Epithelial cell of prostate (primary cell): ENCODE measurements at regions not wholly inside any gene's neighbourhood (a gene's known extent, or its start where the extent isn't known, plus 50 kb on each side); places are given as distances from the start of the nearest gene placed in this dataset.
"Not testable (repeated sequence)": the region's sequence is repeated elsewhere in the genome, so short reads cannot be mapped to it uniquely, and the experiment has no call there.

Experiments
- DNase-seq: peaks from one replicate; pipeline ENCODE4 v3.0.0-alpha.2; 2011; ENCODE audit warnings: low read depth, low spot score
- H3K27ac ChIP-seq: fragments of 450-650 bp; 2 replicates; pipeline ENCODE4 v1.5.1; 2017; ENCODE audit warnings: mild to moderate bottlenecking

DNA sequence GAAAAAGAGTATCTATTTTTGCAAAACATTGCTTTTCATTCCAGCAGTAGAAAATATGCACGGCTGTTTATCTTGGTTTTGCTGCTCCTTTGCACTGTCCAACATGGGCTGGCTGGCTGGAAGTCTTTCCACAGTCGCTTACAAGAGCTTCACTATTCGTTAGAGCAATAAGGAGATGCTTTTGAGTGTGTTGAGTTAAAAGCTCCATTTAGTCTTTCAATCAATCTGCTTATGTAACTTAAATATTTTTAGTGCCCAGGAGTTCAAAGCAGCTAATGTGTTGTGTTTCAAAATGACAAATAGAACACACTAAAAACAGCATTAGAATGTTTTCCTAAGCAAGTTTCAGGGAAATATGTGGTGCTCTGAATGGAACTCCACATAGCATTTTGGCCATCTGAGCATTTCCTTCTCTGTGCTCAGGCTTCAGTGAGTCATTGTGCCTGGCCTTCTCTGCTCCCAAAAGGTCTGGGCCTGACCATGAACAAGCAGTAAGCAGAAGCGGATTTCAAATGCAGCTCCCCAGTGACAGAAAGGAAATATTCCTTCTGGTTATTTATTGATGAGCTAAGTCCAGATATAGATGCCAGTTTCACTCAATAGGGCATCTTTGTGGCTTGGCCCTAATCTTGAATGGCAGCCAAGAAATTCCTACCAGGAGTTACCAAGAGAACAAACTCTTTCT, 580.3 kb downstream of the TENT5A start:
- H3K27ac ChIP-seq = no peak overlapping the region
- DNase-seq = no peak

DNA sequence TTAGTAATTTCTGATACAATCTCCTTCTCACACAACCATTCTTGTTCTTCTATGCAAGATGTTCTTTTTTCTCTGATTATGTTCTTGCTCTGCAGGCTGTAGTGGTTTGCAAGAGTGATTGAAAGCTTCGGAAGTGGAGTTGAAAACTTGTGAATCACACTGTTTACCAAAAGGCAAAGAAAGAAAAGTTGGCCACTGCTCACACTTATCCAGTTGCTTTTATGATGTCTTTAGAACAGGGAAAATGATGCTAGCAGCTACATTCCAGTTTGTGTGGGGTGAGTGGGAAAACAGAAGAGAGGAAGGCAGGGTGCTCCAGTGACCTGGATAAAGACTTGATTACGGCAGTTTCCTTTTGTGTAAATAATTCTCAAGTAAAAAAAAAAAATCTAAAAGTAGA, 583.3 kb downstream of the TENT5A start:
- H3K27ac ChIP-seq = no peak overlapping the region
- DNase-seq = no peak

DNA sequence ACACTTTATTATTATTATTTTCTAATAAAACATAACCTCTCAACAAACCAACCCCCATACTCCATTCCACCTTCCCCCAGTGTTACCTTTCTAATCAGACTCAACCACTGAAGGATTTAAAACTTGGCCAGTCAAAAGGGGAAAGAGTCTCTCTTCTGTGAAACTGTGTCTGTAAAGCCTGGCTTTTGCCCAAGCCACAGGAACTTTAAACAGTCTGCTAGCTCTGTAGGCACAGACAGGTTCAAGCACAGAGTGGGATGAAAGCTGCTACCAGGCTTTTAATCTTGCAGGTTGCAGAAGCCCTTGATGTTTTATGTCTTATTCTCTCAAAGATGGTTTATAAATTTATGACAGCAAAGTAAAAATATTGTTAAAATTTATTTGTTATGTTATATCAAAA, 585.7 kb downstream of the TENT5A start:
- H3K27ac ChIP-seq = no peak overlapping the region
- no peak for DNase-seq

DNA sequence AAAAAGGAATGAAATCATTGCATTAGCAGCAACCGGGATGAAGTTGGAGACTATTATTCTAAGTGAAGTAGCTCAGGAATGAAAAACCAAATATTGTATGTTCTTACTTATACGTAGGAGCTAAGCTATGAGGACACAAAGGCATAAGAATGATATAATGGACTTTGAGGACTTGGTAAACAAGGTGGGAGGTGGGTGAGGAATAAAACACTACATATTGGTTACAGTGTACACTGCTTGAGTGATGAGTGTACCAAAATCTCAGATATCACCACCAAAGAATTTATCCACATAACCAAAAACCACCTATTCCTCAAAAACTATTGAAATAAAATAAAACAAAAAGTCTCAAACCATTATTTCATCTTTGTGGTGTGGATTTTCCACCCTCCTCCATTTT, 593.5 kb downstream of the TENT5A start:
- H3K27ac ChIP-seq = no peak overlapping the region
- DNase-seq = no peak

DNA sequence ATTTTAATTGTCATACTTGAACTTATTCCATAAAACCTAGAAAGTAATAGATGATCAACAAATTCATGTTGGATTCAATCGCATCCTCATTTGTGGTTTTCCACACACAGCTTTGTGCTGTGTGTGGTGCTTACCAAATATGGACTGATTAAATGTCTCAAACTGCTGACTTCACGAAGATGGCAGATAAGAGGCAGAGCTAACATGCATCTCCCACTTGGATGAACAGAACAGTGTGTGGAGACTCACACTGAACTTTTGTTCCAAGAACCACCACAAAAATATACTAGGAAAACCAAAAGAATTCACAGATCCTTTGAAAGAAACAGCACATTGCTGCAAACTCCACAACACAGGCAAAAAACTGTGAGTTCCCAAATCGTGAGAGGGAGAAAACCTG, 603.7 kb downstream of the TENT5A start:
- no peak overlapping the region for H3K27ac ChIP-seq
- DNase-seq = no peak

DNA sequence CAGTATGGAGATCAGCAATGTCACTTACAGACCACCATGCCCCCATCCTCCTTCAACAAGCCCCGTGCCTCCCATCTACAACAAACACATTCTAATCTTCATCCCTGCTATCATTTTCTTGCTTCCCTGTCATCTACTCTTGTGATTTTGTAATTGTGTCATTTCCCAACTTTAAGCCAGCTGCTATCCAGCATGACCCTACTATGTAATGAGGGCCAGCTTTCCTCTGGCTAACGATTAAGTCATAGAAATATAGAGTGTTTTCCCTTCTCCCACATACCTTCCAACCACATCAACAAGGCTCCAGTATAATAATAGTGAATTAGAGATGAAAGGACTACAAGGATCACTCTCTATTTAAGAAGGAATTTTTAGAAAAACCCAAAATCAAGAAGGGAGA, 607.0 kb downstream of the TENT5A start:
- no peak for DNase-seq
- no peak overlapping the region for H3K27ac ChIP-seq

DNA sequence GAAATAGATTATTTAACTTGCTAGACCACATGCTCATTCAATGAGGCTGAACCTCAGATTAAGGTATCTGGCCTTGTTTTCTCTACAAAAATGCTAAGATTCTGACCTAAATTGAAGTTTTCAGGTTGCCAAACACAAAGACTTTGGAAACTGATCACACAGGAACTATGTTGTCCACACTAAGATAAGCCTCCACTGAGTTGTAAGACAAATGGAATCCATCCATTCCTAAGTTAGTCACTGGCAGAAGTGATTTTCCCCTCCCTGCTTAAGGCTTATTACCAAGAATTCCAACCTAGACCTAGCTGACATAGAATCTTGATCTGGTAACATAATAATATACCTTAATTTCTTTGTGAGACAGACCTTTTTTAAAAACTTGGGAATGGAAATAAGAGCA, 608.1 kb downstream of the TENT5A start:
- no peak for DNase-seq
- H3K27ac ChIP-seq = no peak overlapping the region

DNA sequence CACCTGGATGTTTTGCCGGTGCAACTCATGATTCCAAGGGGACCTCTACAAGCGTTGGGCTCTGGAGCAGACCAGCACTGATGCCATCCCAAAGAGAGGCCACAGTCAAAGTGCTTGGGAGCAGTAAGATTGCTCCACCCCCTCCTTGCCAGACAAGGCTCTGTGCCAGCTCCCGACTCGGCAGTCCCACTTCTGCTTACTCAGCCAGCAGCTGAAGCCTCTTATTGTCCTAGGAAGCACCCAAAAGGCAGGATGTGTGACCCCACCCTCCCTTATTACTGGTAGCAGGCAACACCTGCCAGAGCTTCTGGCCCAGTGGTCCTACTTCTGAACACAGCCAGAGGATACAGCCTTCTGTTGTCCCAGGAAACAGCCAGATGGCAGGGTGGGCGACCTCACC, 614.2 kb downstream of the TENT5A start:
- H3K27ac ChIP-seq = no peak overlapping the region
- DNase-seq = no peak

DNA sequence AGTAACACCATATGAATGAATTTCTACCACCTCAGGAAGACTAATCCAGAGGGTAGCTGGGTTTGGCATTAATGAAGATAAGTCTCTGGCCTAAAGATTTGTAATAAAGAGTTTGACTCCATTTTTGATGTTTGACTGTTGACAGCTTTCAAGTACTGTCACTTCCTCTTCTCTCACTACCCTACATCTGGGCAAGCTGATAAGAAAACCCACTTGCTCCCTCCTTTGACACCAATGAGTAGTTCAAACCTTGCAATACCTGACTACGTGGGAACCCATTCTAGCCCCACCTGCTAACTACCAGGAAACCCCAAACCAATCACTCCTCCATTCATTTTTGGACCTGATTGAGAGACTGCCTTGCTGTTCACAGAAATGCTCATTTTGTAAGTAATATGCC, 621.5 kb downstream of the TENT5A start:
- H3K27ac ChIP-seq = no peak overlapping the region
- DNase-seq = no peak

DNA sequence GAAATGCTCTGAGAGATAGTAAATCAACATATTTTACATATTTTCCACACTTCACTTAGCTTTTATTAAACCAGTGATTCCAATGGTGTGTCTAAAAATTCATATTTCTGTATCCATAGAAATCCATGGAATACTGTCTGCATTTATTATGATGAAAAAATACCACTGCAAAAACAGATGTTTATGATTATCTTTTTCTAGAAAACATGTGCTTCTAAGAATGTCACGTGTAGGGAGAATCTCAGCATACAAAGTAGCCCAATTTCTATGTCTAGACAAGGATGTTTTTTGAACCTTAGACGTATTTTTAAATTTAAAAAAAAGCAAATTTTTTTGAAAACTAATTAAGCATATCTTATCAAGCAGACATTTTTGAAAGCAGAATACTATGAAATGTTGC, 622.4 kb downstream of the TENT5A start:
- H3K27ac ChIP-seq = no peak overlapping the region
- DNase-seq = no peak

DNA sequence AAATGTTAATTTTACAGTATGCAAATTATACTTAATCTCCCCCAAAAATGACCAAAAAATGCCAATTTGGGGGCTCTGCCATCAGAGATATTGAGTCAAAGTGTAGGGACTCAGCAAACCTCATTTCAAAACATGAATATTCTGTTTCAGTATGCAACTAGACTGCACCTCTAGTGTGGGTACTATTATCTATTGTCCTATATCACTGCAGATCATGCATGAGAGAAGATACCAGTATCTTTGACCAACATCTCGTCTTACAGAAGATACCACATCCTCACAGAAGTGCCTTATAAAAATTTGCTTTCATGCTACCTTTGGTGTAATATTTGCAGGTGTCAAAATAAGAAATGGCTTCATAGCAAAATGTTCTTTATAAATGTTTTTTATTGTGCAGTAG, 623.8 kb downstream of the TENT5A start:
- H3K27ac ChIP-seq = no peak overlapping the region
- DNase-seq = no peak

DNA sequence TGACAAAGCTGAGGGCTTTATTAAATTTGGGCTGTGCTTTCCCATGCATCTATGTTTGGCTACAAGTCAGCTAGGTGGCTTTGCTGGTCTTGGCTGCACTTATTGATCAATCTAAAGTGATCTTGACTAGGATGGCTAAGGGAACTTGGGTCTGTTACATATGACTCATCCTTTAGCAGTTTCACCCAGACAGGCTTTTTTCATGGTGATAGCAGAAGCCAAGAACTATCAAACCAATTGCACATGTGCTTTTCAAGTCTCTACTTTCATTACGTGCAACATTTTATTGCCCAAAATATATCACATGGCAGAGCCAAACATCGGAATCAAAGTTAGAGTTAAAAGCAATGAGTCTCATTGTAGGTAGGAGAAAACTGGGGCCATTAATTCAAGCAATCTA, 626.3 kb downstream of the TENT5A start:
- DNase-seq = no peak

DNA sequence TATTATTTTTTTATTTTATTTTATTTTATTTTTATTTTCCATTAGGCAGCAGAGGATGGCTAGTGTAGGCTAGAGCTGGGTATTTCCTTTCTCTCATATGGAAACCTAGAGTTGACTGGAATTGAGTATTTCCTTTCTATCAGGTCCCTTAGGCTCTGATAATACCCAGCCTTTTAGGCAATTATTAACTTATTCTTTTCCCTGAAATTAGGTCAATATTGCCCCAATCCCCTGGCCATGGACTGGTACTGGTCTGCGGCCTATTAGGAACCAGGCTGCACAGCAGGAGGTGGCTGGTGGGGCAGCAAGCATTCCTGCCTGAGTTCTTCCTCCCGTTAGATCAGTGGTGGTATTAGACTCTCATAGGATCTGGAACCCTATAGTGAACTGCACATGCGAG, 632.2 kb downstream of the TENT5A start:
- H3K27ac ChIP-seq = no peak overlapping the region
- no peak for DNase-seq

More for the DNA sequence above, 626.3 kb downstream of the TENT5A start:
- no peak overlapping the region for H3K27ac ChIP-seq

DNA sequence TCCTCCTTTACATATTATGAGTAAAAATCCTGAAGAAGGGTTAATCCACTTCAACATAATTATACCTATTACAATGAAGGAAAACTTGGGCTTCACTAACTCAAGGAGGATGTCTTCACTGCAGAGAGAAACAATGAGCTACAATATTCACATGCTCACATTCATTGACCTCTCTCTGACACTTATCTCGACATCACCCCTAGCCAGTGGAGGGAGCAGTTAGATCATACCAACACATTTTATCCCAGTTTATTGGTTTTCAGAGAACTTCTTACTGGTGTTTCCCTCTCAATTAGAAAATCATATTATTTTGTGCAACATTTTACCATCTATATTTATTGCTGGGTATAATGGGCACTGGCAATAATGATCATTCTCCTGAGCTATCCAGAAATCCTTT, 646.5 kb downstream of the TENT5A start:
- DNase-seq = no peak
- H3K27ac ChIP-seq = no peak overlapping the region

DNA sequence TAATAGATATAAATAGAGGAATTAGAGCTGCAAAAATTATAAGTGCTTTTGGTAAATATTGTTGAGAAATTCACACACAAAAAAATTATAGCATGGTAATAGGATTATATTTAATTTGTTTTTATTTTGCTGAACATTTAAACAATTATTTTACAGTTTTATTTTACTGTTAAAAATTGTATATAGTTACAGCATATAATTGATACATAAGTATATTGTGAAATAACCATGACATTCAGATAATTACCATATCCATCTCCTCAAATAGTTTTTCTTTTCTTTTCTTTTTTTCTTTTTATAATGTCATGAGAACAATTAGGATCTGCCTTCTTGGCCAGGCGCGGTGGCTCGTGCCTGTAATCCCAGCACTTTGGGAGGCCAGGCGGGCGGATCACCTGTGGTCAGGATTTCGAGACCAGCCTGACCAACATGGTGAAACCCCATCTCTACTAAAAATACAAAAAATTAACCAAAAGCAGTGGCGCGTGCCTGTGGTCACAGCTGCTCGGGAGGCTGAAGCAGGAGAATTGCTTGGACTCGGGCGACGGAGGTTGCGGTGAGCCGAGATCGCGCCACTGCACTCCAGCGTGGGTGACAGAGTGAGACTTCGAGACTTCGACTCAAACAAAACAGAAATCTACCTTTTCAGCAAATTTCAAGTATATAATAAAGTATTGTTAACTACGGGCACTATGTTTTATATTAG, 654.2 kb downstream of the TENT5A start:
- no peak for DNase-seq
- H3K27ac ChIP-seq = no peak overlapping the region

DNA sequence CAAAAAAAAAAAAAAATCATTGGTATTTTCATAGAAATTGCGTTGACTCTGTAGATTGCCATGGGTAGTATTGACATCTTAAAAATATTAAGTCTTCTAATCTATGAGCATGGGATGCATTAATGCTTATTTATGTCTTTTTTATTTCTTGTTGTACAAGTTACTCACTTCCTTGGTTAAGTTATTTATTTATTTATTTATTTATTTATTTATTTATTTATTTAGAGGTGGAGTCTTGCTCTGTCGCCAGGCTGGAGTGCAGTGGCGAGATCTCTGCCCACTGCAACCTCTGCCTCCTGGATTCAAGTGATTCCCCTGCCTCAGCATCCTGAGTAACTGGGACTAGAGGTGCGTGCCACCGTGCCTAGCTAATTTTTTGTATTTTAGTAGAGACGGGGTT, 656.0 kb downstream of the TENT5A start:
- DNase-seq, H3K27ac ChIP-seq: not testable (repeated sequence)

DNA sequence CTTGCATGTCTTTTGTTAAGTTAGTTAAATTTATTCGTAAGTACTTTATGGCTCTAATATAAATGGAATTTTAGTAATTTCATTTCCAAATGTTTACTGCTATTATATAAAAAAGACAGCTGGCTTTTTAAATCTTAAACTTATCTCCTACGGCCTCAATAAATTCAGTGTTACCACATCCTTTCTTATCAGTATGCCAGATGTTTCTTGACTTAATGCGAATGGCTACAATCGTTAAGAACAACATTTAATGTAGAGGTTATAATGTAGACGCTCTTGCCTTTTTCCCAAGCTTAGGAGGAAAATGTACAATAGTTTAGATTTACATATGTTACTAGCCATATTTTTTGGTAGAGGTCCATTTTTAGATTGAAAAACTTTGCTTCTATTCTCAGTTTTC, 659.4 kb downstream of the TENT5A start:
- DNase-seq = no peak
- H3K27ac ChIP-seq = no peak overlapping the region

DNA sequence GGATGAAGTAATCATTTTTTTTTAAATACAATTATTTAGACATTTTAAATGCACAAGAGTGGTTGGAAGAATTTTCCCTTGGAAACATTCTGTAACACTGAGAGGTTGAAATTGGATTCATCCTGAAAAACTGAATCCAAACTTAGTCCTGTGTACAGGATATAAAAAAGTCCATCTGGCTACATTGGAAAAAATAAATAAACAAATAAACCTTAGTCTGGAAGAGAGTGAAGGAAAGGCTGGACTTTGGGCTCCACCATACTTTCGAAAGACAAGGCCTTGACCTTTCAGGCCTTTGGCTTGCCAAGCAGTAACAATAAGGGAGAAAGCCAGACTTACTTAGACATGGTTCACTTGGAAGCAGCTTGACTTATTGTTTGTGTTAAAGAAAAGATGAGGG, 664.3 kb downstream of the TENT5A start:
- DNase-seq = no peak
- no peak overlapping the region for H3K27ac ChIP-seq

DNA sequence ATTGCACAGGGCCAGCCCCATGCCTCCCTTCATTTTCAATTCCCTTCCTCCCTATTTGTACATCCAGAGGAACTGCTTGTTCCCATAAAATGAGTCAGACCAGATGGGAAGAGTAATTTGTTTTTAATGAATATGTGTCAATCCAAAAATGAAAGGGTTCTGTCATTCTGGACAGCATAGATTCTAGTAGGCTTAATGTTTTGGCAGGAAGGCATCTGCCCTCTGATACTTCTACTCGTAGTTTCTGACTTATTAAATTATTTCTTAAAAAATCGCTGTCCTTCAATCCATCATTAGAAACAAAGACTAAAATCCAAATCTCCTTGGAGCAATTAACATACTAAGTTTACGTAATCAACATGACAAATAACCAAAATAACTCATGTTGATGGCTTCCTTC, 665.5 kb downstream of the TENT5A start:
- no peak for DNase-seq
- no peak overlapping the region for H3K27ac ChIP-seq

DNA sequence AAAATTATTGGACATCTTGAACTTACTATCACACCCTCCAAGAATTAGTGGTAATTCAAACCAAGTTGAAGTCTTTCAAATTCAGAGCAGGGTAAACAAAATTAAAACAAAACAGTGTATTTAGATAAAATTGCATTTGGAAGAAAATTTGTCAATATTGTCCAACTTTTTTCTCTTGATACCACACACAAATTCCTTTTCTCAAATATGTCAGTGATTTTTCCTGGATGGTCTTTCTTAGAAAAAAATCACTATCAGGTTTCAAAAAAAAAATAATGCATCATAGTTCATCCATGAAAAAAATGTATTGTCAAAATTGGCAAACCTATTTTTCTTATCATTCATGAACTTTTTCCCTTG, 667.1 kb downstream of the TENT5A start:
- no peak overlapping the region for H3K27ac ChIP-seq
- DNase-seq = no peak

DNA sequence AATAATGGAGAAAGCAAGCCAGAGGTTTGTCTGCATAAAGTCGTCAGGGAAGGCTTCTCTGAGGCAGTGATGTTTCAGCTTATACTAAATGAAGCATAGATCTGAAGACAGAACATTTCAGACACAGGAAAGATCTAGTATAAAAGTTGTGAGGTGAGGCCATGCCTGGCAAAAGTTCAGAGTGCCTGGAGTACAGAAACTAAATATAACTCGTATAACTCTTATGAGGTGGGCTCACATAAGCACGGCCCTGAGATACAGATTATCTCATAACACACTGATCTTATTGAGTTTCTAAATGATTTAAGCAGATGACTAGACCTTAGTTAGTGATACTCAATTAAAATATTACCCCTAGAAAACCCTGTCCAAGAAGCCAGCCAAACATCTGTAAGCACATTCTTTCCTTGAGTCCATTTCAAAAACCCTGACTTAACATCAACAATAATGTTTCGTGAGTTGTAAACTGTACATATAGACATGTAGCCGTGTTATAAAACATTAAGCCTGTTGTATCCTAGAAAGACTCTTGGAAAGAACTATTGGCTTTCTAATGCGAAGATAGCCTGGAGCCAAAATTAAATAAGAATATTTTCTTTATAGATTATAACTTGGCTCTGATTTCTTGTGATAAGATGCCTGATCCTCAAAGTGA, 667.6 kb downstream of the TENT5A start:
- DNase-seq = no peak
- no peak overlapping the region for H3K27ac ChIP-seq

DNA sequence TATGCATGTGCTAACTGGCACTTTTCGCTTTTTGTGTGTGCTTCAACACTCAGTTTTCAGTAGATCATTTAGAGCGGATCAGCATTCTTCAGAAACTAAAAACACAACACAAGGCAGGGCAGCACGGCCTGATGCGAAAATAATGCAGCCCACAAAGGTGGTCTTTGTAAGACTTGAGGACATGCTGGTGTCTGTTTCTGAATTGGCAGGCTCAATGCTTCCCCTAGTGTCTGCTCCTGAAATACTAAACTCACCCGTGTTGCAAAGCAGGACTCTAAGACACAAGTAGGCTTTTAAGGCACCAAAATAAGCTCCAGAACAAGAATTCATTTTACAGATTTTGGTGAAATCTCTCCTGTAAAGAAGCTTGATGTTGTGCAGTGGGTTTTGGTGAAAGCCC, 676.5 kb downstream of the TENT5A start:
- no peak for DNase-seq
- H3K27ac ChIP-seq = no peak overlapping the region
